ENCODE measurements at regions not wholly inside any gene's neighbourhood (a gene's known extent, or its start where the extent isn't known, plus 50 kb on each side); places are given as distances from the start of the nearest gene placed in this dataset.

- TF ChIP-seq, protein P1, sequence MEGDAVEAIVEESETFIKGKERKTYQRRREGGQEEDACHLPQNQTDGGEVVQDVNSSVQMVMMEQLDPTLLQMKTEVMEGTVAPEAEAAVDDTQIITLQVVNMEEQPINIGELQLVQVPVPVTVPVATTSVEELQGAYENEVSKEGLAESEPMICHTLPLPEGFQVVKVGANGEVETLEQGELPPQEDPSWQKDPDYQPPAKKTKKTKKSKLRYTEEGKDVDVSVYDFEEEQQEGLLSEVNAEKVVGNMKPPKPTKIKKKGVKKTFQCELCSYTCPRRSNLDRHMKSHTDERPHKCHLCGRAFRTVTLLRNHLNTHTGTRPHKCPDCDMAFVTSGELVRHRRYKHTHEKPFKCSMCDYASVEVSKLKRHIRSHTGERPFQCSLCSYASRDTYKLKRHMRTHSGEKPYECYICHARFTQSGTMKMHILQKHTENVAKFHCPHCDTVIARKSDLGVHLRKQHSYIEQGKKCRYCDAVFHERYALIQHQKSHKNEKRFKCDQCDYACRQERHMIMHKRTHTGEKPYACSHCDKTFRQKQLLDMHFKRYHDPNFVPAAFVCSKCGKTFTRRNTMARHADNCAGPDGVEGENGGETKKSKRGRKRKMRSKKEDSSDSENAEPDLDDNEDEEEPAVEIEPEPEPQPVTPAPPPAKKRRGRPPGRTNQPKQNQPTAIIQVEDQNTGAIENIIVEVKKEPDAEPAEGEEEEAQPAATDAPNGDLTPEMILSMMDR (optimal IDR thresholded peaks at IDR 0.05 in 1 of 3, IDR thresholded peaks at IDR 0.05 in 1 of 3, conservative IDR thresholded peaks at IDR 0.05 in 1 of 3; ENCODE audit: extremely low read depth in 1 of 3, insufficient read depth in 2 of 3, low read length in 3 of 3): no peak
- TF ChIP-seq EZH2 (IDR thresholded peaks at IDR 0.05; ENCODE audit: low read length): no peak
Measured at GRCh38 chr10:89915968-89916367, 214.6 kb downstream of the KIF20B start.
